GM18505 (cell line): ENCODE measurements at regions not wholly inside any gene's neighbourhood (a gene's known extent, or its start where the extent isn't known, plus 50 kb on each side); places are given as distances from the start of the nearest gene placed in this dataset.

Experiments
- ATAC-seq: cut with Tn5 transposase; IDR thresholded peaks from one replicate; pipeline ENCODE4 v1.9.1; 2021; ENCODE audit not compliant: unreplicated experiment
- POLR2A ChIP-seq: IDR thresholded peaks from 4 replicates; pipeline ENCODE4 v1.6.1; 2011; ENCODE audit warnings: borderline replicate concordance; ENCODE audit not compliant: insufficient read depth, insufficient read length; ENCODE audit errors: extremely low read depth

DNA sequence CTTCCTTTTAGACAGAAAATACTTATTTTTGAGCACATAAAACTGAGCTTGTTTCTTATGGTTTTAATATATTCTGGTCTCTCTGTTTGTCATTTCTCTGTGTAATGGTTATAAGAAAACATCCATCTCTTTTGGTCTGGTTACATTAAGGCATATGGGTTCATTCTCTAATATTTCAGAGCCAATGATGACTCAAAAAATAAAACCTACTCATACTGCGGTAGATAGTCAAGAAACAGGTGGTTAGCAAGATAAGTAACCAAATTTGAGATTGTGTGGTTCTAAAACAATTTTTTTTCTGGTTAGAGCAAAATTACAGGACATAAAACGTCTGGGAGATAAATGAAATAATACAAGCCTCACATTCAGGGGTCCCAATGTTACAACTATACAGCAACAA, 654.5 kb downstream of the STIM2 start:
- no peak for TF ChIP-seq POLR2A
- ATAC-seq, result no peak

DNA sequence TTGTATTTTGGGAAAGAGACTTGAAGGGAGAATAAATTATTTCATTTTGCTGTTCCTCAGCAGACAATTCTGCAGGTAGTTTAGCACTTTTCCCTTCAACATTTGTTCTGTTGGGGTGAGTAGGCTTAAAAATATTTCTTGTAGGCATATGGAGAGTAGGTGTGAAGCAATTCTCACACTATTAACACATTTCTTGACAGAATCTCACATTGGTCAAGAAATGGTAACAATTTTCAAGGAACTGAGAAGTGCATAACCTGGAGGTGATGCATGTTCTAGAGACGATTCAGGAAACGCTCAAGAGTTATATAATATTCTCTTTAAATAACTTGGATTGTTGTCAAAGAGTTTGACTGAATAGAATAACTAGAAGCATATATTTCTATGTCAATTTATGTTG, 658.2 kb downstream of the STIM2 start:
- ATAC-seq, result no peak

DNA sequence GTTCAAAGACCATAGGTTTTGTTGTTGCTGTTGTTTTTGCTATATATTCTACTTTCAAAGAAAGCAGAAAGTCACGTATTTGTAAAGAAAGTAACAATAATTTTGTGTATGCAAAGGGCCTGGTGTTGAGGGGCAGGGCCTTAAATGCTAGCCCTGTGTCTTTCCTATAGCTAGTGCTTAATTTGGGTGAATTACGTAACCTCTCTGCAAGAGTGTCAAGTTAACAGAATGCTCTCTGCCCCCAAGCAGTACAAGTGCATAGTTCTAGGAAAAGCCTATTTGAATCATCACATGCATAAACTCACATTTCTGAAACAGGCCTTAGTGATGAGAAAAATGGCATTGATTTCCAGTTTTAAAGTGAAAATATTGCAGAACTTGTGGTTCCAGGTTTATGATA, 663.6 kb downstream of the STIM2 start:
- no peak for ATAC-seq

More for the DNA sequence above, 658.2 kb downstream of the STIM2 start:
- TF ChIP-seq POLR2A, result no peak

GRCh38 chr4:27534488-27534887, 673.8 kb downstream of the STIM2 start:
- ATAC-seq, result no peak
- TF ChIP-seq POLR2A, result no peak

More for the DNA sequence above, 663.6 kb downstream of the STIM2 start:
- no peak for TF ChIP-seq POLR2A

DNA sequence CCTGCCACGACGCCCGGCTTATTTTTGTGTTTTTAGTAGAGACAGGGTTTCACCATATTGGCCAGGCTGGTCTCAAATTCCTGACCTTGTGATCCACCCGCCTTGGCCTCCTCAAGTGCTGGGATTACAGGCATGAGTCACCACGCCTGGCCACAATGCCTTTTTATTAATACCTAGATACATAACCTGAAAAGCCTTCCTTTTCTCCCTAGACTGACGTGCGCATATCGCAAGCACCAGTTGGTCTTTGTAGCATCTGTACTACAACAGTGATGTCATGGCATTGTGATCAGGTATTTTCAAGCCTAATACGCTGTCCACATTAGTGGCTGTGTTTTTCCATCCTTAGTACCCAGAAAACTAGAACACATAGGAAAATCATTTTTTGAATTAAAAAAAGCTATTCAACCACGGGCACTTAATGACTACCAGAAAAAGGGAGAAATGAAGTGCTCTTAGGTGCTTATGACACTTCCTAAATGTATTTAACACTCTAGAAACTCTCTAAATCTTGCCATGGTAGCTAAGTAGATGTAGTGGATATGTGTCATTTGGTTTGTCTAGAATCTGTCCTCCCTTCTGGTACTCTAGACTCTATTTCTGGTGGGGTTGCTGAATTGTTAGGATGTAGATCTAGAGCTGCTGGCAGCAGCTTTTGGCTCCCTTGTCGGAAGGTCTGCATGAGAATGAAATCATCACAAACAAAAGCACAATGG, 707.8 kb downstream of the STIM2 start:
- ATAC-seq, result no peak
- no peak for TF ChIP-seq POLR2A

GRCh38 chr4:27568952-27569319, 708.3 kb downstream of the STIM2 start:
- ATAC-seq, result no peak
- TF ChIP-seq POLR2A, result no peak

DNA sequence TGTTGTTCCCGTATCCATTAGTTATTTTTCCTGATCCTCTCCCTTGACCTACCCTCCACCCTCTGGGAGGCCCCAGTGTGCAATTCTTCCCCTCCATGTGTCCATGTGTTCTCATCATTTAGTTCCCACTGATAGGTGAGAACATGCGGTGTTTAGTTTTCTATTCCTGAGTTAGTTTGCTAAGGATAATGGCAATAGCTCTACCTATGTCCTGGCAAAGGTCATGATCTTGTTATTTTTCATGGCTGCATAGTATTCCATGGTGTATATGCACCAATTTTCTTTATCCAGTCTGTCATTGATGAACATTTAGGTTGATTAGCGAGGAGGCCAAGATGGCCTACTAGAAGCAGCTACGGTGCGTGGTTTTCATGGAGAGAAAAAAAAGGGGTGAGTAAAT, 714.1 kb downstream of the STIM2 start:
- no peak for TF ChIP-seq POLR2A
- ATAC-seq, result no peak

DNA sequence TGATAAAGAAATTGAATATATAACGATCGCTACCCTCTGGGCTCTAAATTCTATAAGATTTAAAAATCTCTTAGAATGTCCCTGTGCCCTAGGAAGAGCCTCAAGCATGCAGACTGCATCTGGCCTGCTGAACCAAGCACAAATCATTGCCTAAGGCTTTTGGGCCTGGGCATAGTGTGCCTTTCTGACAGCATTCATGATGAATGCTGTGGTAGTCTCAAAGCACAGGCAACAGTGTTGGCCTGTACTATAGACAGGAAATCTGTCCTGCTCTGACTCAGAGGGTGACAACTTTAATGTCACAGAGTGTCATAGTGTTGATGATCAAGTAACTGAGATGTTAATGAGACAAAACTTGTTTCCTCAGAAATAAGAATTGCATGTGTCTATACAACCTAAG, 717.3 kb downstream of the STIM2 start:
- ATAC-seq, result no peak
- TF ChIP-seq POLR2A, result no peak

GRCh38 chr4:27592738-27593137, 732.1 kb downstream of the STIM2 start:
- ATAC-seq, result no peak
- TF ChIP-seq POLR2A, result no peak

DNA sequence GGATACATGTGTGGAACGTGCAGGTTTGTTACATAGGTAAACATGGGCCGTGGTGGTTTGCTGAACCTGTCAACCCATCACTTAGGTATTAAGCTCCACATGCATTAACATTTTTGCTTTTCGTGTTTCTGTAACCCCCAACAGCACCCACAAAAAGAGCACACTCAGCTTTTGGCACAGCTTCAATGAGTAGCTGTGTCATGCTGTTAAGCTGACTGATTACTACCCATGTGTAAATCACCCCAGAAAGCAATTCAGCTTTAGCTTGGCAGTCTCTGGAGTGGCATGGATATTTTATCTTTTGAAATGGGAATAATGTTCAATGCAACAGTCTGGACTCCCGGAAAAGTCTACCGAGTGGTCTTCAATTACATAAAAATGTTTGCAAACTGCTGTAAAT, 734.3 kb downstream of the STIM2 start:
- TF ChIP-seq POLR2A, result no peak

GRCh38 chr4:27595571-27596360, 735.1 kb downstream of the STIM2 start:
- no peak for ATAC-seq
- TF ChIP-seq POLR2A, result no peak

More for the DNA sequence above, 734.3 kb downstream of the STIM2 start:
- ATAC-seq, result no peak

GRCh38 chr4:27602172-27602571, 741.5 kb downstream of the STIM2 start:
- ATAC-seq, result no peak
- TF ChIP-seq POLR2A, result no peak

- TF ChIP-seq POLR2A, result no peak
- ATAC-seq, result no peak
These were observed 744.1 kb downstream of the STIM2 start for GRCh38 chr4:27604692-27605091.

DNA sequence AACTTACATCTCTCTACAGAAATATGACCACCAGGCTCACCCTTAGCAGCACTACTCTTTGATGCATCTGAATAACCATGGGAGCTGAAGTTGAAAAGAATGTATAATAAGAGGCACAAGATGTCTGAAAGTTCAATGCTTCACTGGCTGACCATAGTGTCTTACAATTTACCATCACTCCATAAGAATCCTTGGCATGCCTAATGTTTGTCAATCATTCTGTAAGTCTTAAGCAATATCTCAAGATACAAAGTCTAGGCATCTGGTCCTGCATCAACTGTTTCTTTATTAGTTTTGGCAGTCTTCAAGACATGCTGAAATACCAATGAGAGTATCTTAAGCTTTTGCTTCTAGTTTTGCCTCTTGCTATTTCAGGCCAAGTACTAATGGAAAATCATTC, 755.5 kb downstream of the STIM2 start:
- no peak for TF ChIP-seq POLR2A
- no peak for ATAC-seq
